ENCODE measurements at regions not wholly inside any gene's neighbourhood (a gene's known extent, or its start where the extent isn't known, plus 50 kb on each side); places are given as distances from the start of the nearest gene placed in this dataset.

- TF ChIP-seq, protein P1, sequence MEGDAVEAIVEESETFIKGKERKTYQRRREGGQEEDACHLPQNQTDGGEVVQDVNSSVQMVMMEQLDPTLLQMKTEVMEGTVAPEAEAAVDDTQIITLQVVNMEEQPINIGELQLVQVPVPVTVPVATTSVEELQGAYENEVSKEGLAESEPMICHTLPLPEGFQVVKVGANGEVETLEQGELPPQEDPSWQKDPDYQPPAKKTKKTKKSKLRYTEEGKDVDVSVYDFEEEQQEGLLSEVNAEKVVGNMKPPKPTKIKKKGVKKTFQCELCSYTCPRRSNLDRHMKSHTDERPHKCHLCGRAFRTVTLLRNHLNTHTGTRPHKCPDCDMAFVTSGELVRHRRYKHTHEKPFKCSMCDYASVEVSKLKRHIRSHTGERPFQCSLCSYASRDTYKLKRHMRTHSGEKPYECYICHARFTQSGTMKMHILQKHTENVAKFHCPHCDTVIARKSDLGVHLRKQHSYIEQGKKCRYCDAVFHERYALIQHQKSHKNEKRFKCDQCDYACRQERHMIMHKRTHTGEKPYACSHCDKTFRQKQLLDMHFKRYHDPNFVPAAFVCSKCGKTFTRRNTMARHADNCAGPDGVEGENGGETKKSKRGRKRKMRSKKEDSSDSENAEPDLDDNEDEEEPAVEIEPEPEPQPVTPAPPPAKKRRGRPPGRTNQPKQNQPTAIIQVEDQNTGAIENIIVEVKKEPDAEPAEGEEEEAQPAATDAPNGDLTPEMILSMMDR (IDR thresholded peaks at IDR 0.05; ENCODE audit: insufficient read depth, low read length): no peak
- TF ChIP-seq GABPA (IDR thresholded peaks at IDR 0.05; ENCODE audit: low read depth) (no peak), POLR2AphosphoS5 (IDR thresholded peaks at IDR 0.05; ENCODE audit: low read depth) (no peak), SPI1 (IDR thresholded peaks at IDR 0.05; ENCODE audit: borderline replicate concordance, low read depth) (no peak), REST (IDR thresholded peaks at IDR 0.05; ENCODE audit: insufficient replicate concordance, low read depth) (no peak)
These were observed 108.1 kb upstream of the FOXN3 start for GRCh38 chr14:89524990-89525667.
